ENCODE measurements at regions not wholly inside any gene's neighbourhood (a gene's known extent, or its start where the extent isn't known, plus 50 kb on each side); places are given as distances from the start of the nearest gene placed in this dataset.

DNA sequence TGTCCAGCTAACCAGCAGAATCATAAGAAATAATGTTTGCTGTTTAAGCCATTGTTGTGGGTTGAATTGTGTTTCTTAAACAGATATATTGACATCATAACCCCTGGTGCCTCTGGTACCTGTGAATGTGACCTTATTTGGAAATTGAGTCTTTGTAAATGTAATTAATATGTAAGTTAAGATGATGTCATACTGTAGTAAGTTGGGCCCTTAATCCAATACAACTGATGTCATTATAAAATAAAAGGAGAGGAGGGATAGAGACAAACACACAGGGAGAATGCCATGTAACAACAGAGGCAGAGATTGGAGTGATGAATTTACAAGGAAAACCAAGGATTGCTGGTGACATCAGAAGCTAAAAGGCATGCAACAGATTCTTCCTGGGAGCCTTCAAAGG, 141.4 kb downstream of the ZIC3 start:
- TF ChIP-seq POLR2A (IDR thresholded peaks at IDR 0.05) (no peak), POLR2AphosphoS5 (IDR thresholded peaks at IDR 0.05) (no peak)
- TF ChIP-seq, protein P1, sequence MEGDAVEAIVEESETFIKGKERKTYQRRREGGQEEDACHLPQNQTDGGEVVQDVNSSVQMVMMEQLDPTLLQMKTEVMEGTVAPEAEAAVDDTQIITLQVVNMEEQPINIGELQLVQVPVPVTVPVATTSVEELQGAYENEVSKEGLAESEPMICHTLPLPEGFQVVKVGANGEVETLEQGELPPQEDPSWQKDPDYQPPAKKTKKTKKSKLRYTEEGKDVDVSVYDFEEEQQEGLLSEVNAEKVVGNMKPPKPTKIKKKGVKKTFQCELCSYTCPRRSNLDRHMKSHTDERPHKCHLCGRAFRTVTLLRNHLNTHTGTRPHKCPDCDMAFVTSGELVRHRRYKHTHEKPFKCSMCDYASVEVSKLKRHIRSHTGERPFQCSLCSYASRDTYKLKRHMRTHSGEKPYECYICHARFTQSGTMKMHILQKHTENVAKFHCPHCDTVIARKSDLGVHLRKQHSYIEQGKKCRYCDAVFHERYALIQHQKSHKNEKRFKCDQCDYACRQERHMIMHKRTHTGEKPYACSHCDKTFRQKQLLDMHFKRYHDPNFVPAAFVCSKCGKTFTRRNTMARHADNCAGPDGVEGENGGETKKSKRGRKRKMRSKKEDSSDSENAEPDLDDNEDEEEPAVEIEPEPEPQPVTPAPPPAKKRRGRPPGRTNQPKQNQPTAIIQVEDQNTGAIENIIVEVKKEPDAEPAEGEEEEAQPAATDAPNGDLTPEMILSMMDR (IDR thresholded peaks at IDR 0.05): no peak

All from prostate gland (tissue), 2 donors.